ENCODE measurements at regions not wholly inside any gene's neighbourhood (a gene's known extent, or its start where the extent isn't known, plus 50 kb on each side); places are given as distances from the start of the nearest gene placed in this dataset.
"Not testable (repeated sequence)": the region's sequence is repeated elsewhere in the genome, so short reads cannot be mapped to it uniquely, and the experiment has no call there.

GRCh38 chr6:48505621-48506020 is 394.6 kb upstream of the PTCHD4 start:
- H3K36me3 ChIP-seq (ENCODE audit: insufficient read depth, low read length): no peaks in the 10 kb centered on the region
- H3K9me3 ChIP-seq (ENCODE audit: low read length): no peaks in the 10 kb centered on the region
- Mint-ChIP-seq H3K27ac (no peak overlapping the region), H3K36me3 (no peaks in the 10 kb centered on the region), H3K4me3 (no peak overlapping the region), H3K9me3 (peaks cover 2 to 15% (median 12%) of the 10 kb centered on the region in 5 donors), H3K4me1 (no peaks in the 10 kb centered on the region), H3K27me3 (no peaks in the 10 kb centered on the region)
- ChIA-PET CTCF (no interaction called here), POLR2A (no interaction called here)
- no peak overlapping the region for H3K27ac ChIP-seq (ENCODE audit: low read depth, low read length)
- no peak for DNase-seq
- H3K4me1 ChIP-seq (ENCODE audit: insufficient read depth, low read length): no peaks in the 10 kb centered on the region
- H3K27me3 ChIP-seq (ENCODE audit: insufficient read depth, low read length, poor library complexity, severe bottlenecking): no peaks in the 10 kb centered on the region
- no peak overlapping the region for H3K4me3 ChIP-seq (ENCODE audit: low read length)

- H3K27ac Mint-ChIP-seq; H3K36me3 Mint-ChIP-seq; H3K4me3 ChIP-seq (ENCODE audit: low read length); H3K4me1 Mint-ChIP-seq; H3K36me3 ChIP-seq (ENCODE audit: insufficient read depth, low read length); DNase-seq; H3K4me3 Mint-ChIP-seq; CTCF ChIA-PET; H3K27me3 ChIP-seq (ENCODE audit: insufficient read depth, low read length, poor library complexity, severe bottlenecking); H3K9me3 ChIP-seq (ENCODE audit: low read length); H3K27me3 Mint-ChIP-seq; H3K27ac ChIP-seq (ENCODE audit: low read depth, low read length); H3K4me1 ChIP-seq (ENCODE audit: insufficient read depth, low read length); POLR2A ChIA-PET: not testable (repeated sequence)
- H3K9me3 Mint-ChIP-seq: peaks cover 0 to 22% (median 11%) of the 10 kb centered on the region in 5 donors
Measured at GRCh38 chr6:48493432-48493831, 382.4 kb upstream of the PTCHD4 start.

DNA sequence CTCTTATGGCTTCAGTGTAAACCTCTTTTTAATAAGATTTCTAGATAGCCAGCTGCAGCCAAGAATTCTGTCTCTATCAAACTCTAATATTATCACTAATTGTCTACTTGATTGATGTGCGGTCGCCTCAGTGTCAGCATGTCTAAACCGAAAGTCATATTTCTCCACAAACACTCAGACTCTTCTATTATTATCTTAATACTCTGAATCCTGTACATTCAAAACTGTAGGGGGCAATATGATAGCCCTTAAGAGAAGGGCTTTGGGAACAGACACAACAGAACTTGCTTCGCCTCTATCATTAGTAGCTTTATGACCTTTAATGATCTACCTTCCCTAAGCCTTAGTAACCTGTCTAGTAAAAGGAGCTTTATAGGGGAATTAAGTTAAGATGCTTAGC is 379.7 kb upstream of the PTCHD4 start:
- Mint-ChIP-seq H3K27ac (no peak overlapping the region), H3K36me3 (no peaks in the 10 kb centered on the region), H3K4me3 (no peak overlapping the region), H3K4me1 (no peaks in the 10 kb centered on the region), H3K9me3 (peaks cover 0 to 22% (median 11%) of the 10 kb centered on the region in 5 donors), H3K27me3 (no peaks in the 10 kb centered on the region)
- H3K36me3 ChIP-seq (ENCODE audit: insufficient read depth, low read length): no peaks in the 10 kb centered on the region
- no peaks in the 10 kb centered on the region for H3K9me3 ChIP-seq (ENCODE audit: low read length)
- DNase-seq: no peak
- POLR2A ChIA-PET: no interaction called here
- H3K4me3 ChIP-seq (ENCODE audit: low read length): no peak overlapping the region
- no peaks in the 10 kb centered on the region for H3K27me3 ChIP-seq (ENCODE audit: insufficient read depth, low read length, poor library complexity, severe bottlenecking)
- CTCF ChIA-PET: no interaction called here
- H3K27ac ChIP-seq (ENCODE audit: low read depth, low read length): no peak overlapping the region
- no peaks in the 10 kb centered on the region for H3K4me1 ChIP-seq (ENCODE audit: insufficient read depth, low read length)

DNA sequence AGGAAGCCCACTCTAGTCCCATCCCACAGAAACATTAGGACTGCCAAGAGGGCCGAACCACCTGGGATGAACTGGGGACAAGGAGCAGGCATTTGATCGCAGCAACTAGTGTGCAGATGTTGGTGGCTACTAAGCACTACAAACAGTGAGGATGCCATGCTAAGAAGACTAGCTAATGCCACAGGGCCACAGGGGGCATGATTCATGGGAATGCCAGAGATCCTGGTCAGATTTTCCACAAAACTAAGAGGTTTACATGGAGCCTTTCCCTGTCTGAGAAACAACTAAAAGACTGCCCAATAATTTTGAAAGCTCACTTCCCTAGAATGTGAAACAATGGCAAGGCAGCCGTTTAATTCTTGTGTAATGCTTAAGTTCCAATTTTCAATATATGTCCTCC is 375.9 kb upstream of the PTCHD4 start:
- POLR2A ChIA-PET: no interaction called here
- Mint-ChIP-seq H3K36me3 (peaks cover 0 to 4% (median 0%) of the 10 kb centered on the region in 3 donors), H3K9me3 (peaks cover 2 to 39% (median 11%) of the 10 kb centered on the region in 5 donors), H3K4me1 (no peaks in the 10 kb centered on the region), H3K27me3 (peaks cover 0 to 1% of the 10 kb centered on the region in 2 donors), H3K27ac (no peak overlapping the region), H3K4me3 (no peak overlapping the region)
- CTCF ChIA-PET: no interaction called here
- no peak for DNase-seq
- Histone ChIP-seq H3K4me1 (ENCODE audit: insufficient read depth, low read length) (no peaks in the 10 kb centered on the region), H3K9me3 (ENCODE audit: low read length) (no peaks in the 10 kb centered on the region), H3K27ac (ENCODE audit: low read depth, low read length) (no peak overlapping the region), H3K4me3 (ENCODE audit: low read length) (no peak overlapping the region), H3K27me3 (ENCODE audit: insufficient read depth, low read length, poor library complexity, severe bottlenecking) (no peaks in the 10 kb centered on the region), H3K36me3 (ENCODE audit: insufficient read depth, low read length) (no peaks in the 10 kb centered on the region)

- H3K4me3 ChIP-seq (ENCODE audit: low read length): no peak overlapping the region
- H3K36me3 Mint-ChIP-seq: peaks cover 0 to 4% (median 0%) of the 10 kb centered on the region in 3 donors
Measured at GRCh38 chr6:48486373-48486772, 375.4 kb upstream of the PTCHD4 start.

GRCh38 chr6:48476257-48476656 is 365.3 kb upstream of the PTCHD4 start:
- Histone ChIP-seq H3K27ac (ENCODE audit: low read depth, low read length) (no peak overlapping the region), H3K27me3 (ENCODE audit: insufficient read depth, low read length, poor library complexity, severe bottlenecking) (no peaks in the 10 kb centered on the region), H3K4me1 (ENCODE audit: insufficient read depth, low read length) (no peaks in the 10 kb centered on the region), H3K4me3 (ENCODE audit: low read length) (no peak overlapping the region), H3K36me3 (ENCODE audit: insufficient read depth, low read length) (no peaks in the 10 kb centered on the region), H3K9me3 (ENCODE audit: low read length) (no peaks in the 10 kb centered on the region)
- H3K4me1 Mint-ChIP-seq: no peaks in the 10 kb centered on the region
- ChIA-PET POLR2A (no interaction called here), CTCF (no interaction called here)
- H3K9me3 Mint-ChIP-seq: peaks cover 0 to 22% (median 6%) of the 10 kb centered on the region in 5 donors
- DNase-seq: no peak
- no peak overlapping the region for H3K27ac Mint-ChIP-seq
- peaks cover 0 to 2% (median 0%) of the 10 kb centered on the region in 3 donors for H3K36me3 Mint-ChIP-seq
- no peaks in the 10 kb centered on the region for H3K27me3 Mint-ChIP-seq
- no peak overlapping the region for H3K4me3 Mint-ChIP-seq

More at GRCh38 chr6:48486373-48486772, 375.4 kb upstream of the PTCHD4 start:
- H3K27me3 Mint-ChIP-seq: peaks cover 0 to 1% of the 10 kb centered on the region in 2 donors
- no peak overlapping the region for H3K27ac ChIP-seq (ENCODE audit: low read depth, low read length)
- no peaks in the 10 kb centered on the region for H3K27me3 ChIP-seq (ENCODE audit: insufficient read depth, low read length, poor library complexity, severe bottlenecking)
- POLR2A ChIA-PET: no interaction called here
- CTCF ChIA-PET: no interaction called here
- H3K9me3 Mint-ChIP-seq: peaks cover 2 to 40% (median 8%) of the 10 kb centered on the region in 5 donors
- no peak overlapping the region for H3K4me3 Mint-ChIP-seq
- no peaks in the 10 kb centered on the region for H3K4me1 ChIP-seq (ENCODE audit: insufficient read depth, low read length)
- no peak for DNase-seq
- no peak overlapping the region for H3K27ac Mint-ChIP-seq
- H3K4me1 Mint-ChIP-seq: no peaks in the 10 kb centered on the region
- no peaks in the 10 kb centered on the region for H3K9me3 ChIP-seq (ENCODE audit: low read length)
- H3K36me3 ChIP-seq (ENCODE audit: insufficient read depth, low read length): no peaks in the 10 kb centered on the region

DNA sequence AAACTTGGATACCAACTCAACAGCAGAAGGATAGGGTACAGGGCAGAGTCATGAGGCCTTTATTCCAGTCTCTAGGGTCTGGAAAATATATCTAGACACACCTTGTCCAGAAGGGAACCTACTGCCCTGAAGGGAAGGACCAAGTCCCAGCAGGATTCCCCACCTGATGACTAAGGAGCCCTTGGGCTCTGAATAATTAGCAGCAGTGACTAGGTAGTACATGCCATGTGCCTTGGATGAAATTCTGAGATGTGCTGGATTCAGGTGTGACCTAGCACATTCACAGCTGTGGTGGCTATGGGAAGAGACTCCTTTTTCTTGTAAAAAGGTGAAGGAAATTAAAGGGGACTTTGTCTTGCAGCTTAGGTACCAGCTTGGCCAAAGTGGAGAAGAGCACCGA is 364.3 kb upstream of the PTCHD4 start:
- Histone ChIP-seq H3K27me3 (ENCODE audit: insufficient read depth, low read length, poor library complexity, severe bottlenecking) (no peaks in the 10 kb centered on the region), H3K9me3 (ENCODE audit: low read length) (no peaks in the 10 kb centered on the region), H3K4me3 (ENCODE audit: low read length) (no peak overlapping the region), H3K36me3 (ENCODE audit: insufficient read depth, low read length) (no peaks in the 10 kb centered on the region), H3K27ac (ENCODE audit: low read depth, low read length) (no peak overlapping the region), H3K4me1 (ENCODE audit: insufficient read depth, low read length) (no peaks in the 10 kb centered on the region)
- Mint-ChIP-seq H3K27me3 (no peaks in the 10 kb centered on the region), H3K4me3 (no peak overlapping the region), H3K36me3 (peaks cover 0 to 2% (median 0%) of the 10 kb centered on the region in 3 donors), H3K9me3 (peaks cover 0 to 27% (median 6%) of the 10 kb centered on the region in 5 donors), H3K4me1 (no peaks in the 10 kb centered on the region), H3K27ac (no peak overlapping the region)
- DNase-seq: no peak
- ChIA-PET POLR2A (no interaction called here), CTCF (no interaction called here)

DNA sequence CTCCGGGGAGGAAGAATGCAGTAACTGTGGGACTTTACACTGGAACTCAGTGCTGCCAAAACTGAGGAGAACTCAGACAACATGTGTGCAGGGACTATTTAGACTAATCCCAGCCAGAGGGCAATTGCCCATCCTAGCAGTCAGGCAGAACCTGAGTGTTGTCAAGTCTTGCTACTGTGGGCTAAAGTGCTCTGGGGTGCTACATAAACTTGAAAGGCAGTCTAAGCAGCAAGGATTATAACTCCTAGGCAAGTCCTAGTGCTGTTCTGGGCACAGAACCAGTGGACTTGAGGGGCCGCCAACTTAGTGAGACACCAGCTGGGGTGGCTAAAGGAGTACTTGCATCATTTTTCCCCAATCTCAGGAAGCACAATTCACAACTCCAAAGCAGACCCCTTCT is 363.8 kb upstream of the PTCHD4 start:
- Mint-ChIP-seq H3K4me1 (no peaks in the 10 kb centered on the region), H3K36me3 (peaks cover 0 to 2% (median 0%) of the 10 kb centered on the region in 3 donors), H3K27me3 (no peaks in the 10 kb centered on the region), H3K4me3 (no peak overlapping the region), H3K27ac (no peak overlapping the region), H3K9me3 (peaks cover 0 to 31% (median 6%) of the 10 kb centered on the region in 5 donors)
- no peak overlapping the region for H3K27ac ChIP-seq (ENCODE audit: low read depth, low read length)
- no peaks in the 10 kb centered on the region for H3K4me1 ChIP-seq (ENCODE audit: insufficient read depth, low read length)
- H3K27me3 ChIP-seq (ENCODE audit: insufficient read depth, low read length, poor library complexity, severe bottlenecking): no peaks in the 10 kb centered on the region
- POLR2A ChIA-PET: no interaction called here
- H3K9me3 ChIP-seq (ENCODE audit: low read length): no peaks in the 10 kb centered on the region
- H3K36me3 ChIP-seq (ENCODE audit: insufficient read depth, low read length): no peaks in the 10 kb centered on the region
- no peak overlapping the region for H3K4me3 ChIP-seq (ENCODE audit: low read length)
- no peak for DNase-seq
- CTCF ChIA-PET: no interaction called here

DNA sequence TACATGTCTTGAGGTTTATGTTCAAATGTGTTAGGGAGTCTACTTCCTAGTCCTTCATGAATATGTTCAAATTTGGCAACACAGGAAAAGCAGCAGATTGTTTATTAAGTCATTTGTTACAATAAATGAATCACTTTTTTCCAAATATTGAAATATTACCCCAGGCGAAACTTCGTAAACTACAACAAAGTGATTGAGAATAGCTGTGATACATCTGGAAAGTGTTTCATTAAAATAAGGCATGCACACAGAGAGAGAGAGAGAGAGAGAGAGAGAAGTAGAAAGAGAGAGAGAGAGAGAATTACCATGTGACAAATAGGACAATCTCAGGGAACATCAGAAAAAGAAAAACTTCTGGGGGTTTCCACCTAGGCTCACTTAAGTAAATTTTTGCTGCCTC is 363.1 kb upstream of the PTCHD4 start:
- Histone ChIP-seq H3K4me3 (ENCODE audit: low read length) (no peak overlapping the region), H3K27ac (ENCODE audit: low read depth, low read length) (no peak overlapping the region), H3K9me3 (ENCODE audit: low read length) (no peaks in the 10 kb centered on the region), H3K4me1 (ENCODE audit: insufficient read depth, low read length) (no peaks in the 10 kb centered on the region), H3K36me3 (ENCODE audit: insufficient read depth, low read length) (no peaks in the 10 kb centered on the region), H3K27me3 (ENCODE audit: insufficient read depth, low read length, poor library complexity, severe bottlenecking) (no peaks in the 10 kb centered on the region)
- H3K4me1 Mint-ChIP-seq: no peaks in the 10 kb centered on the region
- H3K27me3 Mint-ChIP-seq: no peaks in the 10 kb centered on the region
- CTCF ChIA-PET: no interaction called here
- POLR2A ChIA-PET: no interaction called here
- peaks cover 0 to 2% (median 0%) of the 10 kb centered on the region in 3 donors for H3K36me3 Mint-ChIP-seq
- no peak overlapping the region for H3K27ac Mint-ChIP-seq
- H3K4me3 Mint-ChIP-seq: no peak overlapping the region
- H3K9me3 Mint-ChIP-seq: peaks cover 0 to 32% (median 6%) of the 10 kb centered on the region in 5 donors
- DNase-seq: no peak

Measured in CD8-positive, alpha-beta memory T cell (primary cell).